Liver (tissue), 3 donors: ENCODE measurements at regions not wholly inside any gene's neighbourhood (a gene's known extent, or its start where the extent isn't known, plus 50 kb on each side); places are given as distances from the start of the nearest gene placed in this dataset.

ENCODE experiments used
- ATF3 ChIP-seq: IDR thresholded peaks from 2 replicates; pipeline ENCODE4 v1.6.1; 2016; ENCODE audit warnings: antibody characterized with exemption
- CTCF ChIP-seq: fragments of 150-350 bp; IDR thresholded peaks from 2 replicates; pipeline ENCODE4 v1.5.1; 2017; ENCODE audit warnings: improper control_type of control experiment, low read depth, low read length; ENCODE audit not compliant: missing input control
- EGR1 ChIP-seq, 2 donors: IDR thresholded peaks; 2 replicates each; pipeline ENCODE4 v1.6.1; 2016 to 2018; ENCODE audit warnings: antibody characterized with exemption in 2 of 2, low read depth in 2 of 2
- FOXA1 ChIP-seq: IDR thresholded peaks from 2 replicates; pipeline ENCODE4 v1.6.1; 2016; ENCODE audit warnings: antibody characterized with exemption
- GABPA ChIP-seq, 2 donors: IDR thresholded peaks in 1 of 2; conservative IDR thresholded peaks in 1 of 2; 2 replicates each; pipeline ENCODE4 v1.6.1; 2016; ENCODE audit warnings: antibody characterized with exemption in 2 of 2, mild to moderate bottlenecking in 1 of 2, moderate library complexity in 1 of 2
- HNF4G ChIP-seq: IDR thresholded peaks from 2 replicates; pipeline ENCODE4 v1.6.1; 2016; ENCODE audit warnings: antibody characterized with exemption
- JUND ChIP-seq, 2 donors: IDR thresholded peaks; 2 replicates each; pipeline ENCODE4 v1.6.1; 2016; ENCODE audit warnings: antibody characterized with exemption in 2 of 2
- MAX ChIP-seq: IDR thresholded peaks from 2 replicates; pipeline ENCODE4 v1.6.1; 2016; ENCODE audit warnings: antibody characterized with exemption
- RAD21 ChIP-seq, 2 donors: IDR thresholded peaks; 2 replicates each; pipeline ENCODE4 v1.6.1; 2016; ENCODE audit warnings: antibody characterized with exemption in 2 of 2, mild to moderate bottlenecking in 2 of 2
- REST ChIP-seq: IDR thresholded peaks from 2 replicates; pipeline ENCODE4 v1.6.1; 2016; ENCODE audit warnings: antibody characterized with exemption, mild to moderate bottlenecking
- RXRA ChIP-seq, 2 donors: IDR thresholded peaks; 2 replicates each; pipeline ENCODE4 v1.6.1; 2017 to 2018; ENCODE audit warnings: antibody characterized with exemption in 2 of 2, mild to moderate bottlenecking in 1 of 2
- TAF1 ChIP-seq: conservative IDR thresholded peaks from 2 replicates; pipeline ENCODE4 v1.6.1; 2016; ENCODE audit warnings: antibody characterized with exemption, mild to moderate bottlenecking
- YY1 ChIP-seq: IDR thresholded peaks from 2 replicates; pipeline ENCODE4 v1.6.1; 2016; ENCODE audit warnings: antibody characterized with exemption, mild to moderate bottlenecking
- donor health status: healthy.
- donor health status: healthy.

GRCh38 chr20:16922834-16923233, 174.7 kb downstream of the OTOR start:
- no peak for TF ChIP-seq TAF1
- TF ChIP-seq CTCF: no peak
- TF ChIP-seq REST: no peak
- TF ChIP-seq FOXA1: no peak
- no peak for TF ChIP-seq JUND (IDR thresholded peaks at IDR 0.05)
- TF ChIP-seq GABPA (IDR thresholded peaks at IDR 0.05 in 1 of 2, conservative IDR thresholded peaks at IDR 0.05 in 1 of 2): no peak
- TF ChIP-seq ATF3: no peak
- no peak for TF ChIP-seq RXRA (IDR thresholded peaks at IDR 0.05)
- no peak for TF ChIP-seq EGR1 (IDR thresholded peaks at IDR 0.05; ENCODE audit: low read depth in 2 of 2)
- no peak for TF ChIP-seq RAD21 (IDR thresholded peaks at IDR 0.05)
- no peak for TF ChIP-seq HNF4G
- TF ChIP-seq MAX: no peak
- TF ChIP-seq YY1: no peak
